Right lobe of liver (tissue), 6 donors: ENCODE measurements at regions not wholly inside any gene's neighbourhood (a gene's known extent, or its start where the extent isn't known, plus 50 kb on each side); places are given as distances from the start of the nearest gene placed in this dataset.
A peak's percentile ranks its signal among the peaks of the same experiment; 100 is the strongest.

Experiments used
- ATAC-seq, 4 donors: fragments of 200-7000 bp; cut with Tn5 transposase; one replicate each; pipeline ENCODE4 v1.9.1; 2020; ENCODE audit warnings: mild to moderate bottlenecking in 4 of 4, moderate library complexity in 4 of 4
- DNase-seq, 3 donors: peaks; one replicate each; pipeline ENCODE4 v3.0.0-alpha.2; 2020
- H3K27ac ChIP-seq, 3 donors: fragments of 200-600 bp; one replicate each; pipeline ENCODE4 v1.8.0; 2022
- H3K27me3 ChIP-seq, 2 donors: fragments of 200-600 bp; one replicate each; pipeline ENCODE4 v1.8.0; 2022
- H3K36me3 ChIP-seq, 4 donors: fragments of 200-600 bp; sonication (generic) in 1 of 4; one replicate each; pipeline versions ENCODE4 v1.5.1 to v1.8.0; 2017 to 2022; ENCODE audit warnings: control low read depth in 1 of 4
- H3K4me1 ChIP-seq, 4 donors: fragments of 200-600 bp; sonication (generic) in 1 of 4; one replicate each; pipeline versions ENCODE4 v1.5.1 to v1.8.0; 2017 to 2022; ENCODE audit warnings: control low read depth in 1 of 4
- H3K4me3 ChIP-seq, 3 donors: fragments of 200-600 bp; one replicate each; pipeline ENCODE4 v1.8.0; 2022
- H3K9me3 ChIP-seq, 4 donors: fragments of 200-600 bp; sonication (generic) in 1 of 4; one replicate each; pipeline versions ENCODE4 v1.5.1 to v1.8.0; 2017 to 2022; ENCODE audit warnings: control low read depth in 1 of 4
- POLR2A ChIP-seq: fragments of 450-650 bp; IDR thresholded peaks from one replicate; pipeline ENCODE4 v1.6.1; 2017; ENCODE audit warnings: antibody characterized with exemption, mild to moderate bottlenecking
- WGBS: methylation state at CpG from one replicate; pipeline ENCODE4 v1.1.6; 2018; ENCODE audit warnings: low coverage, low lambda C conversion rate; ENCODE audit not compliant: insufficient coverage; ENCODE audit errors: missing lambda C conversion rate; 5-methylcytosine and 5-hydroxymethylcytosine counted together
- intact Hi-C, 2 donors: fragments of 100-400 bp; cut with DNase I; formaldehyde crosslinking; loops; one replicate each; pipeline versions ENCODE4 v1.11.2 to v1.14.1; 2022
- TF ChIP-seq, protein P1 (sequence below), 4 donors: fragments of 200-600 bp in 3 of 4; fragments of 450-650 bp in 1 of 4; IDR thresholded peaks; one replicate each; pipeline versions ENCODE4 v1.5.1 to v1.8.0; 2016 to 2022; ENCODE audit warnings: antibody characterized with exemption in 4 of 4, mild to moderate bottlenecking in 2 of 4
- donor health status: DM: no; HTN: yes; CAD: no.
- donor health status: DM: no; HTN: no; CAD: no.
- donor health status: DM: no; HTN: no; CAD: no.
- donor health status: DM: no; HTN: yes; CAD: no.
- donor health status: DM: no; HTN: yes; CAD: no.

DNA sequence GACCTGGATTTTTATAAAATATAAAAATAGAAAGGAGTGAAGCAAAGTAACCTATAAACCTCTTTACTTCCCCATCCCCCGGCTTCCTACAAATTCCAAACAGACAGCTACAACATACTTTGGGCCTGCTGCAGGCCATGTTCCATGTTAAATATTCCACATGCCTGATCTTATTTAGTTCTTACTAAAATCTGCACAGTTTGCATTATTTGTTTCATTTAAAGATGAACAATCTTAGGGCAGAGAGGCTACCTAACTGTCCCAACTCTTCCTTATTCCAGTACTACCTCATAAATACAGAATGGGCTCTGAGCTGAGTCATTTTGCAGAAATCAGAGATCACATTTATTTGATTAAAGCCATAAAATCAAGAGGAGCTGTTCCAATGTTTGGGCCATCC lies 665.0 kb downstream of the PDCD6IP start:
- Histone ChIP-seq H3K4me3 (no peak overlapping the region), H3K27me3 (no peaks in the 10 kb centered on the region), H3K4me1 (no peaks in the 10 kb centered on the region), H3K27ac (no peak overlapping the region), H3K9me3 (no peaks in the 10 kb centered on the region), H3K36me3 (no peaks in the 10 kb centered on the region)
- 54% methylated on average over 1 of the region's 1 CpG for WGBS
- TF ChIP-seq POLR2A, result no peak
- TF ChIP-seq, protein P1, sequence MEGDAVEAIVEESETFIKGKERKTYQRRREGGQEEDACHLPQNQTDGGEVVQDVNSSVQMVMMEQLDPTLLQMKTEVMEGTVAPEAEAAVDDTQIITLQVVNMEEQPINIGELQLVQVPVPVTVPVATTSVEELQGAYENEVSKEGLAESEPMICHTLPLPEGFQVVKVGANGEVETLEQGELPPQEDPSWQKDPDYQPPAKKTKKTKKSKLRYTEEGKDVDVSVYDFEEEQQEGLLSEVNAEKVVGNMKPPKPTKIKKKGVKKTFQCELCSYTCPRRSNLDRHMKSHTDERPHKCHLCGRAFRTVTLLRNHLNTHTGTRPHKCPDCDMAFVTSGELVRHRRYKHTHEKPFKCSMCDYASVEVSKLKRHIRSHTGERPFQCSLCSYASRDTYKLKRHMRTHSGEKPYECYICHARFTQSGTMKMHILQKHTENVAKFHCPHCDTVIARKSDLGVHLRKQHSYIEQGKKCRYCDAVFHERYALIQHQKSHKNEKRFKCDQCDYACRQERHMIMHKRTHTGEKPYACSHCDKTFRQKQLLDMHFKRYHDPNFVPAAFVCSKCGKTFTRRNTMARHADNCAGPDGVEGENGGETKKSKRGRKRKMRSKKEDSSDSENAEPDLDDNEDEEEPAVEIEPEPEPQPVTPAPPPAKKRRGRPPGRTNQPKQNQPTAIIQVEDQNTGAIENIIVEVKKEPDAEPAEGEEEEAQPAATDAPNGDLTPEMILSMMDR (IDR thresholded peaks at IDR 0.05), result no peak
- DNase-seq (no peak), ATAC-seq (no peak)
- intact Hi-C loops, result no loop called here

DNA sequence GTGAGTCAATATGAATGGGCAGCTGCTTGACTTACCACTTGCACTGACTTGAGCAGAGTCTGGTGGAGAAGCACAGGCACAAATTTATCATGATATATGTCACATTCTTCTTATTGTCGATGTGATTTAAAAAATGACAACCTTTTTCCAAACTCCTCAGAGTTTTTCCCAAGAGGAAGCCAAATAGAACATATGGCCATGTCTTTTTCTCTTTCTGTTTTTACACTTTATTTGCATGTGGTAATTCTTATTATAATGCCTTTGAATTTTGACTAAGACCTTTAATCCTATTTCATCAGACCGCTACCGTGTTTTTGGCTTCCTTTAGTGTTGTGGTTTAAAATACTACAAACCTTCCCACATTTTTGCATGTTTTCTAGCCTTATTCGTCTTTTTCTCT lies 666.2 kb downstream of the PDCD6IP start:
- no peaks in the 10 kb centered on the region for H3K9me3 ChIP-seq
- no peak overlapping the region for H3K27ac ChIP-seq
- intact Hi-C loops, result no loop called here
- no peak for ATAC-seq
- DNase-seq, result no peak
- WGBS, result 63% methylated on average over 4 of the region's 4 CpGs
- TF ChIP-seq, protein P1 (IDR thresholded peaks at IDR 0.05), result no peak
- no peak for TF ChIP-seq POLR2A
- no peaks in the 10 kb centered on the region for H3K27me3 ChIP-seq
- H3K4me3 ChIP-seq, result no peak overlapping the region
- H3K4me1 ChIP-seq, result no peaks in the 10 kb centered on the region
- H3K36me3 ChIP-seq, result no peaks in the 10 kb centered on the region

DNA sequence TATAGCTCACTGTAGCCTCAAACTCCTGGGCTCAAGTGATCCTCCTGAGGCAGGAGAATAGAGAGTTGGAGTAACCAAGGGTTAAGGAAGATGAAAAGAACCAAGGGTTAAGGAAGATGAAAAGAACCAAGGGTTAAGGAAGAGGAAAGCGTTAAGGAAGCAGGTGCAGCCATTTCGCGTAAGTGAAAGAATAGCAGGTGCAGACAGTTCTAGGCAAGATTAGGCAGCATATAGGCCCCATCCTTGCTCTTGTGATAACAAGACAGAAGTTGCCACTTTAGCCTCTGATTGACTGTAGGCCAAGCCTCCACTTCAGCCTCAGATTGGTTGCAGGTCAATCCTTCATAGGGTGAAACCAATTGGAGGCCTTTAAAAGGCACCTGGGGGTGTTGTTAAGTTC lies 677.4 kb downstream of the PDCD6IP start:
- H3K36me3 ChIP-seq, result no peaks in the 10 kb centered on the region
- WGBS, result 59% methylated on average over 3 of the region's 3 CpGs
- H3K9me3 ChIP-seq, result no peaks in the 10 kb centered on the region
- H3K4me3 ChIP-seq, result no peak overlapping the region
- DNase-seq, result no peak
- H3K4me1 ChIP-seq, result no peaks in the 10 kb centered on the region
- intact Hi-C loops, result no loop called here
- ATAC-seq, result no peak
- H3K27me3 ChIP-seq, result no peaks in the 10 kb centered on the region
- TF ChIP-seq POLR2A, result no peak
- TF ChIP-seq, protein P1 (IDR thresholded peaks at IDR 0.05), result no peak
- no peak overlapping the region for H3K27ac ChIP-seq

DNA sequence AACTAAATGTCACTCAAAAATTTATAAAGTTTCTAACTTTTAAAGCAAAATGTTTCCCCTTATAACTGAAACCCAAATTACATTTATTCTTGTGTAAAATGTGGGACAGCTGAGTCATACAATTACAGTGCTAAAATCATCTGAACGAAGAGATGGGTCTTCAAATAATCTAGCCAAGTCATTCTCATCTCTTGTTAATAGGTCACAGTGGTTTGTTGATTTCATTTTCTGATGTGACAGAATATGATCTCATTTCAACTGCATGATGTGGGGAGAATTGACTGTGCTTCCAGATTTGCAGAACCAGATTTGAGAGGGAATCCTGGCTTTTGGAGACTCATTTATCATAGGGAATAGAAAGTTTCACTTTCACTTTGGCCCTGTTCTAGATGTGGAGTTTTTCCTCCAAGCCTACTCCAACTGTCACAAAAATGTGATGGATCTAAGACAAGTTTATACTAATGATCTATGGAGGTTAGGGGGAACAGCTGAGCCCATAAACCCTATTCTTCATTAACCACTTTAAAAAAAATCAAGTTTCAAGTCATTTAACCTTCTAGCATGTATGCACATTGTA lies 685.0 kb downstream of the PDCD6IP start:
- peak overlapping the region in 1 of 3 donors; percentile 14 for H3K4me3 ChIP-seq
- intact Hi-C loops, result no loop called here
- H3K9me3 ChIP-seq, result no peaks in the 10 kb centered on the region
- no peak overlapping the region for H3K27ac ChIP-seq
- DNase-seq (no peak), ATAC-seq (peak in 2 of 4 donors; percentile 37 to 58)
- H3K4me1 ChIP-seq, result no peaks in the 10 kb centered on the region
- WGBS, result 35% methylated on average over 1 of the region's 1 CpG
- no peaks in the 10 kb centered on the region for H3K27me3 ChIP-seq
- H3K36me3 ChIP-seq, result no peaks in the 10 kb centered on the region
- no peak for TF ChIP-seq POLR2A
- TF ChIP-seq, protein P1 (IDR thresholded peaks at IDR 0.05), result no peak

DNA sequence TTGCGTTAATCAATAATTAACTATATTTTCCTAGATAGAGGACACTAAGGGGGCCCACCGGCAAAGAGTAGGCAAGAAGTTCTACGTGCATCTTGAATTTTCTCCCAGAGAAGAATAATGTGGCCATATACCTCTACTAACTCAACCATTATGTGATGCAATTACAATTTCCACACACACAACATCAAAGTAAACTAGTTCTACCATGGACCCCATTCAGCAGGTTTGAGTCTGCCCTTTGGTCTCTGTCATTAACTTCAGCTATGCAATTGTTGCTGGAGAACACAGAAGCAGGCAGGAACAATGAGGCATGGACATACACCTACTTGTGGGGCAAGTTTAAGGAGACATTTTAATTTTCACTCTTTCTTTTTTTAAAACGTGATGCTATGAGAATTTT lies 705.9 kb downstream of the PDCD6IP start:
- WGBS, result 50% methylated on average over 4 of the region's 4 CpGs
- no peak for DNase-seq
- no peaks in the 10 kb centered on the region for H3K36me3 ChIP-seq
- no peaks in the 10 kb centered on the region for H3K9me3 ChIP-seq
- H3K4me3 ChIP-seq, result no peak overlapping the region
- TF ChIP-seq, protein P1 (IDR thresholded peaks at IDR 0.05), result no peak
- TF ChIP-seq POLR2A, result no peak
- no peak overlapping the region for H3K27ac ChIP-seq
- intact Hi-C loops, result no loop called here
- H3K4me1 ChIP-seq, result no peaks in the 10 kb centered on the region
- H3K27me3 ChIP-seq, result no peaks in the 10 kb centered on the region
- no peak for ATAC-seq
